Suppressor macrophage treated with lipopolysaccharide for 4 hours (primary cell): ENCODE measurements at regions not wholly inside any gene's neighbourhood (a gene's known extent, or its start where the extent isn't known, plus 50 kb on each side); places are given as distances from the start of the nearest gene placed in this dataset.
"Not testable (repeated sequence)": the region's sequence is repeated elsewhere in the genome, so short reads cannot be mapped to it uniquely, and the experiment has no call there.

ENCODE experiments used
- DNase-seq: peaks from one replicate; pipeline ENCODE4 v3.0.0-alpha.2; 2020

- not testable (repeated sequence) for DNase-seq
Measured at GRCh38 chr6:71360556-71361335, 72.1 kb downstream of the OGFRL1 start.

GRCh38 chr6:71364889-71365542 lies 76.4 kb downstream of the OGFRL1 start:
- DNase-seq: no peak

- no peak for DNase-seq
Measured at GRCh38 chr6:71367756-71368155, 79.1 kb downstream of the OGFRL1 start.

- no peak for DNase-seq
Measured at GRCh38 chr6:71368284-71368683, 79.7 kb downstream of the OGFRL1 start.

- no peak for DNase-seq
Measured at GRCh38 chr6:71371559-71371958, 82.9 kb downstream of the OGFRL1 start.

- DNase-seq: no peak
Measured at GRCh38 chr6:71373943-71374342, 85.3 kb downstream of the OGFRL1 start.

- DNase-seq: no peak
Measured at GRCh38 chr6:71375676-71376075, 87.1 kb downstream of the OGFRL1 start.

GRCh38 chr6:71376830-71377229 lies 88.2 kb downstream of the OGFRL1 start:
- no peak for DNase-seq

GRCh38 chr6:71383476-71383875 lies 94.9 kb downstream of the OGFRL1 start:
- no peak for DNase-seq

- peak; percentile 67 for DNase-seq
Measured at GRCh38 chr6:71383901-71384489, 95.4 kb downstream of the OGFRL1 start.

GRCh38 chr6:71385111-71385822 lies 96.7 kb downstream of the OGFRL1 start:
- DNase-seq: no peak

- no peak for DNase-seq
Measured at GRCh38 chr6:71386215-71386614, 97.6 kb downstream of the OGFRL1 start.

GRCh38 chr6:71387179-71387578 lies 98.6 kb downstream of the OGFRL1 start:
- DNase-seq: no peak

- no peak for DNase-seq
Measured at GRCh38 chr6:71388068-71388744, 99.6 kb downstream of the OGFRL1 start.

- no peak for DNase-seq
Measured at GRCh38 chr6:71388856-71389527, 100.4 kb downstream of the OGFRL1 start.

- no peak for DNase-seq
Measured at GRCh38 chr6:71391126-71391525, 102.5 kb downstream of the OGFRL1 start.

- DNase-seq: no peak
Measured at GRCh38 chr6:71392276-71392675, 103.7 kb downstream of the OGFRL1 start.

GRCh38 chr6:71393471-71393870 lies 104.9 kb downstream of the OGFRL1 start:
- DNase-seq: peak; percentile 59

GRCh38 chr6:71393981-71394432 lies 105.4 kb downstream of the OGFRL1 start:
- no peak for DNase-seq

- no peak for DNase-seq
Measured at GRCh38 chr6:71394926-71395325, 106.3 kb downstream of the OGFRL1 start.

- DNase-seq: no peak
Measured at GRCh38 chr6:71395731-71396409, 107.3 kb downstream of the OGFRL1 start.

- no peak for DNase-seq
Measured at GRCh38 chr6:71396410-71396801, 107.8 kb downstream of the OGFRL1 start.
